K562 (cell line): ENCODE measurements at regions not wholly inside any gene's neighbourhood (a gene's known extent, or its start where the extent isn't known, plus 50 kb on each side); places are given as distances from the start of the nearest gene placed in this dataset.

Experiments used
- ATAC-seq: fragments of 200-7000 bp; cut with Tn5 transposase; 3 replicates; pipeline ENCODE4 v1.9.1; 2020; ENCODE audit warnings: moderate library complexity
- BruUV-seq: library from RNA; stranded (reverse); fragments of 400-500 nt; replicated peaks from 2 replicates; lab custom pipeline; 2021; lab: Mats Ljungman, UMichigan
- CTCF ChIA-PET: fragments of 300-600 bp; formaldehyde crosslinking; extraction: SDS; loops from one replicate; lab custom pipeline; 2021; ENCODE audit warnings: low intra/inter-chr PET ratio; lab: Yijun Ruan, JAX
- POLR2A ChIA-PET: fragments of 300-600, 350-650 bp; sonication (Branson Sonifier 250); formaldehyde crosslinking; extraction: SDS; loops from one replicate; lab custom pipeline; 2021; ENCODE audit warnings: antibody characterized with exemption, inconsistent platforms; lab: Yijun Ruan, JAX
- DNase-seq, 4 experiments: peaks; one replicate each; pipeline versions ENCODE4 v3.0.0 to v3.0.0-alpha.2; 2011 to 2018; ENCODE audit warnings: low spot score in 3 of 4, mixed read lengths in 3 of 4; ENCODE audit errors: extremely low read depth in 1 of 4
- FAIRE-seq: peaks from 2 replicates; lab custom pipeline; 2011; peaks lifted over from hg19 to GRCh38; lab: Jason Lieb, UNC
- H2AFZ ChIP-seq: 2 replicates; pipeline ENCODE4 v1.6.0; 2011; ENCODE audit warnings: low read depth, low read length, control low read depth, inconsistent platforms
- H3K27ac ChIP-seq: fragments of 200-600 bp; 3 replicates; pipeline ENCODE4 v1.8.0; 2011; ENCODE audit warnings: low read depth, mild to moderate bottlenecking, control low read depth, inconsistent platforms, low read length, moderate library complexity, mixed read lengths; ENCODE audit errors: extremely low read depth
- H3K27me3 ChIP-seq, 2 experiments: fragments of 300-600 bp in 1 of 2; 2 replicates in 1 of 2; 3 replicates in 1 of 2; pipeline versions ENCODE4 v1.6.0 to v1.8.0; 2011; ENCODE audit warnings: inconsistent platforms in 2 of 2, low read length in 2 of 2, mild to moderate bottlenecking in 1 of 2, mixed read lengths in 1 of 2, moderate library complexity in 1 of 2; ENCODE audit not compliant: control insufficient read depth in 2 of 2, insufficient read depth in 2 of 2
- H3K36me3 ChIP-seq: fragments of 300-600 bp; 3 replicates; pipeline ENCODE4 v1.8.0; 2011; ENCODE audit warnings: mild to moderate bottlenecking, low read length, inconsistent platforms; ENCODE audit not compliant: control insufficient read depth, insufficient read depth
- H3K4me1 ChIP-seq, 2 experiments: fragments of 200-600 bp in 1 of 2; replicated peaks in 1 of 2; 2 replicates in 1 of 2; 3 replicates in 1 of 2; pipeline versions ENCODE4 v1.5.1 to v1.8.0; 2011; ENCODE audit warnings: inconsistent platforms in 2 of 2, low read length in 2 of 2, mild to moderate bottlenecking in 1 of 2, mixed read lengths in 1 of 2, moderate library complexity in 1 of 2; ENCODE audit not compliant: control insufficient read depth in 2 of 2, insufficient read depth in 2 of 2
- H3K4me2 ChIP-seq: 2 replicates; pipeline ENCODE4 v1.6.1; 2011; ENCODE audit warnings: low read length, control low read depth, inconsistent platforms, mixed read lengths; ENCODE audit not compliant: insufficient read depth
- H3K4me3 ChIP-seq: fragments of 200-600 bp; sonication (generic), shearing (Covaris generic); 2 replicates; pipeline ENCODE4 v1.5.1; 2016; ENCODE audit warnings: control low read depth, inconsistent platforms
- H3K79me2 ChIP-seq: fragments of 200-600 bp; 3 replicates; pipeline ENCODE4 v1.8.0; 2011; ENCODE audit warnings: low read length, inconsistent platforms; ENCODE audit not compliant: control insufficient read depth, insufficient read depth
- H3K9ac ChIP-seq, 2 experiments: 2 replicates each; pipeline versions ENCODE4 v1.6.0 to v1.6.1; 2011; ENCODE audit warnings: low read depth in 2 of 2, low read length in 2 of 2, control low read depth in 1 of 2, inconsistent platforms in 1 of 2, mild to moderate bottlenecking in 1 of 2, mixed read lengths in 1 of 2; ENCODE audit not compliant: insufficient read depth in 1 of 2
- H3K9me1 ChIP-seq: one replicate; pipeline ENCODE4 v1.6.0; 2011; ENCODE audit warnings: inconsistent platforms, mild to moderate bottlenecking, low read length, moderate library complexity; ENCODE audit not compliant: control insufficient read depth, insufficient read depth
- H3K9me3 ChIP-seq: replicated peaks from 2 replicates; pipeline ENCODE4 v1.5.1; 2011; ENCODE audit warnings: low read depth, low read length, inconsistent platforms; ENCODE audit not compliant: control insufficient read depth, insufficient read depth
- H4K20me1 ChIP-seq: replicated peaks from 2 replicates; pipeline ENCODE4 v1.6.1; 2011; ENCODE audit warnings: low read length, inconsistent platforms, mixed read lengths; ENCODE audit not compliant: control insufficient read depth, insufficient read depth
- BCL6 ChIP-seq: fragments of 250-450 bp; sonication (Bioruptor Pico); IDR thresholded peaks from 2 replicates; pipeline ENCODE4 v1.4.0; 2020
- CEBPB ChIP-seq: fragments of 450-650 bp; IDR thresholded peaks from 2 replicates; pipeline ENCODE4 v1.6.1; 2016; ENCODE audit warnings: missing genetic modification characterization, missing compliant biosample characterization
- GATA2 ChIP-seq: sonication (generic); formaldehyde crosslinking; IDR thresholded peaks from 2 replicates; pipeline ENCODE4 v1.4.0; 2020; ENCODE audit warnings: mild to moderate bottlenecking, missing genetic modification reagents
- PHF20 ChIP-seq: fragments of 450-650 bp; IDR thresholded peaks from 2 replicates; pipeline ENCODE4 v1.6.1; 2018; ENCODE audit not compliant: partially characterized antibody
- POU5F1 ChIP-seq: fragments of 150-350 bp; IDR thresholded peaks from 2 replicates; pipeline ENCODE4 v1.6.1; 2014; ENCODE audit warnings: borderline replicate concordance, low read length, low read depth, mild to moderate bottlenecking; ENCODE audit not compliant: partially characterized antibody
- SMAD2 ChIP-seq: fragments of 150-350 bp; IDR thresholded peaks from 2 replicates; pipeline ENCODE4 v1.6.1; 2014; ENCODE audit warnings: low read depth, mild to moderate bottlenecking, low read length
- SMAD3 ChIP-seq: fragments of 450-650 bp; formaldehyde crosslinking; conservative IDR thresholded peaks from 2 replicates; pipeline ENCODE4 v1.4.0; 2020; ENCODE audit warnings: mild to moderate bottlenecking
- SRF ChIP-seq, 2 experiments: fragments of 250-450, 450-650 bp in 1 of 2; sonication (Bioruptor Pico) in 1 of 2; sonication (generic) in 1 of 2; formaldehyde crosslinking; IDR thresholded peaks; 2 replicates each; pipeline versions ENCODE4 v1.5.0 to v1.5.1; 2020 to 2022; ENCODE audit warnings: mild to moderate bottlenecking in 1 of 2, missing genetic modification reagents in 1 of 2
- ZC3H4 ChIP-seq: sonication (generic); formaldehyde crosslinking; IDR thresholded peaks from 2 replicates; pipeline ENCODE4 v1.9.0; 2021; ENCODE audit warnings: missing genetic modification reagents, borderline replicate concordance
- ZMIZ1 ChIP-seq, 2 experiments: fragments of 150-350 bp in 1 of 2; IDR thresholded peaks; 2 replicates each; pipeline ENCODE4 v1.6.1; 2012 to 2016; ENCODE audit warnings: low read depth in 2 of 2, low read length in 2 of 2, mild to moderate bottlenecking in 1 of 2, moderate library complexity in 1 of 2
- ZNF384 ChIP-seq: IDR thresholded peaks from 2 replicates; pipeline ENCODE4 v1.6.1; 2012; ENCODE audit warnings: low read depth, low read length, improper control_type of control experiment
- ZNF655 ChIP-seq: fragments of 250-450 bp; sonication (Bioruptor Pico); IDR thresholded peaks from 2 replicates; pipeline ENCODE4 v1.5.0; 2021
- WGBS: fragments of 100-300 bp; shearing (Covaris generic); methylation state at CpG from one replicate; pipeline ENCODE4 v1.1.6; 2016; ENCODE audit warnings: low coverage, mixed read lengths; ENCODE audit not compliant: insufficient coverage; ENCODE audit errors: missing lambda C conversion rate; 5-methylcytosine and 5-hydroxymethylcytosine counted together
- in situ Hi-C: fragments of 300-500 bp; cut with MboI; formaldehyde crosslinking; loops from 4 replicates; pipeline ENCODE4 v1.15.0; 2018; ENCODE audit warnings: inconsistent platforms, mixed read lengths
- intact Hi-C: fragments of 100-400 bp; cut with micrococcal nuclease; formaldehyde crosslinking; loops from 2 replicates; pipeline ENCODE4 v1.14.2; 2022

GRCh38 chr10:121409466-121410104 is 188.7 kb downstream of the FGFR2 start:
- POLR2A ChIA-PET, result no interaction called here
- in situ Hi-C loops, result no loop called here
- intact Hi-C loops, result no loop called here

More at GRCh38 chr10:121409466-121410104, 188.7 kb downstream of the FGFR2 start:
- no peaks in the 10 kb centered on the region for H3K27me3 ChIP-seq
- DNase-seq (no peak), FAIRE-seq (no peak), ATAC-seq (no peak)
- H3K27ac ChIP-seq, result no peak overlapping the region
- H3K4me3 ChIP-seq, result no peak overlapping the region
- no peaks in the 10 kb centered on the region for H3K79me2 ChIP-seq
- no peak overlapping the region for H2AFZ ChIP-seq
- H3K9me1 ChIP-seq, result no peaks in the 10 kb centered on the region
- H4K20me1 ChIP-seq, result no peaks in the 10 kb centered on the region
- BruUV-seq, result no TSS peak
- H3K4me2 ChIP-seq, result no peak overlapping the region
- H3K36me3 ChIP-seq, result no peaks in the 10 kb centered on the region
- CTCF ChIA-PET, result no interaction called here
- H3K9ac ChIP-seq, result no peak overlapping the region
- no peaks in the 10 kb centered on the region for H3K4me1 ChIP-seq
- 0% methylated on average over 4 of the region's 4 CpGs for WGBS
- H3K9me3 ChIP-seq, result no peaks in the 10 kb centered on the region
- no peak for TF ChIP-seq GATA2 (CRISPR knock-in tag)
- TF ChIP-seq CEBPB (tag), result no peak
- TF ChIP-seq PHF20, result no peak
- no peak for TF ChIP-seq ZC3H4 (CRISPR knock-in tag)
- TF ChIP-seq SMAD2, result no peak
- no peak for TF ChIP-seq ZNF384
- no peak for TF ChIP-seq POU5F1
- TF ChIP-seq ZNF655 (CRISPR knock-in tag), result no peak
- no peak for TF ChIP-seq SRF (CRISPR knock-in tag; IDR thresholded peaks at IDR 0.05)
- TF ChIP-seq ZMIZ1 (IDR thresholded peaks at IDR 0.05; ENCODE audit: low read depth in 2 of 2, low read length in 2 of 2), result no peak
- TF ChIP-seq BCL6, result no peak
- TF ChIP-seq SMAD3 (CRISPR knock-in tag), result no peak
